Smooth muscle cell (in vitro differentiated cells): ENCODE measurements at regions not wholly inside any gene's neighbourhood (a gene's known extent, or its start where the extent isn't known, plus 50 kb on each side); places are given as distances from the start of the nearest gene placed in this dataset.

Source experiments
- DNase-seq: peaks from one replicate; lab custom pipeline; 2025; ENCODE audit not compliant: unreplicated experiment; lab: John Stamatoyannopoulos, UW
- H2AFZ ChIP-seq: fragments of 200-600 bp; sonication (generic); 2 replicates; pipeline ENCODE4 v1.6.0; 2016; ENCODE audit warnings: antibody characterized with exemption, low read depth, mild to moderate bottlenecking
- H3F3A ChIP-seq: fragments of 200-600 bp; sonication (generic); 2 replicates; pipeline ENCODE4 v1.6.0; 2017; ENCODE audit warnings: antibody characterized with exemption, low read depth
- H3K27ac ChIP-seq: fragments of 200-600 bp; sonication (generic); 2 replicates; pipeline ENCODE4 v1.5.1; 2016; ENCODE audit warnings: low read depth, mild to moderate bottlenecking
- H3K27me3 ChIP-seq: fragments of 200-600 bp; sonication (generic); 2 replicates; pipeline ENCODE4 v1.6.1; 2016; ENCODE audit warnings: low read depth, mild to moderate bottlenecking
- H3K36me3 ChIP-seq: fragments of 200-600 bp; sonication (generic); 2 replicates; pipeline ENCODE4 v1.5.1; 2016; ENCODE audit warnings: low read depth
- H3K4me1 ChIP-seq: fragments of 200-600 bp; sonication (generic); 2 replicates; pipeline ENCODE4 v1.5.1; 2016; ENCODE audit warnings: low read depth
- H3K4me2 ChIP-seq: fragments of 200-600 bp; sonication (generic); 2 replicates; pipeline ENCODE4 v1.6.0; 2016; ENCODE audit warnings: mild to moderate bottlenecking
- H3K4me3 ChIP-seq: fragments of 200-600 bp; sonication (generic); 2 replicates; pipeline ENCODE4 v1.5.1; 2016; ENCODE audit warnings: mild to moderate bottlenecking
- H3K79me2 ChIP-seq: fragments of 200-600 bp; sonication (generic); 2 replicates; pipeline ENCODE4 v1.6.0; 2016; ENCODE audit warnings: low read depth, mild to moderate bottlenecking
- H3K9ac ChIP-seq: fragments of 200-600 bp; sonication (generic); 2 replicates; pipeline ENCODE4 v1.6.0; 2016; ENCODE audit warnings: low read depth
- H3K9me3 ChIP-seq: fragments of 200-600 bp; sonication (generic); replicated peaks from 2 replicates; pipeline ENCODE4 v1.5.1; 2016; ENCODE audit warnings: low read depth
- H4K20me1 ChIP-seq: fragments of 200-600 bp; sonication (generic); 2 replicates; pipeline ENCODE4 v1.6.0; 2016; ENCODE audit warnings: low read depth
- WGBS: methylation state at CpG from one replicate; pipeline ENCODE4 v1.1.7; 2016; ENCODE audit warnings: low lambda C conversion rate; 5-methylcytosine and 5-hydroxymethylcytosine counted together
- TF ChIP-seq, protein P1 (sequence below): fragments of 200-600 bp; sonication (generic); IDR thresholded peaks from 2 replicates; pipeline ENCODE4 v1.5.1; 2017; ENCODE audit warnings: borderline replicate concordance, mild to moderate bottlenecking, antibody characterized with exemption; ENCODE audit not compliant: insufficient read depth, poor library complexity, severe bottlenecking

DNA sequence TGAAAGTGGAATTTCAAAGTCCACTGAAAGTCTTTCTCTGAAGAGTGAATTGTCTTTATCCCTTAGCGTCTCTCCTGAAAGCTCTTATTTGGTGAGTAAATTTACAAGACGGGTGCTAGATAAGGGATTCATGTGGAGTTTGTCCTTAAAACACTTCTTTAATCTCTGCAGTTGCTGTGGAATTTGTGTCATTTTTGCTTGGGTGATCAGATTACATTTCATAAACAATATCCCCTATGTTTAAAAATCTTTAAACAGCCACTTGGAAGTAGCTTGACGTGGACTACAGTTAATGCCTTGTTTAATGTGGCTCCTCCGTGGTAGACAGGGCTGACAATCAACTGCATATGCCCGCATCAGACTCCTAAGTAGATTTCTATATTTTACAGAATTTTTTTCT is 175.4 kb upstream of the ZNF217 start:
- H3K4me2 ChIP-seq = peak overlapping the region; percentile 73
- H3K4me1 ChIP-seq = peaks cover 25% of the 10 kb centered on the region
- peak overlapping the region; percentile 24 for H3K4me3 ChIP-seq
- TF ChIP-seq, protein P1, sequence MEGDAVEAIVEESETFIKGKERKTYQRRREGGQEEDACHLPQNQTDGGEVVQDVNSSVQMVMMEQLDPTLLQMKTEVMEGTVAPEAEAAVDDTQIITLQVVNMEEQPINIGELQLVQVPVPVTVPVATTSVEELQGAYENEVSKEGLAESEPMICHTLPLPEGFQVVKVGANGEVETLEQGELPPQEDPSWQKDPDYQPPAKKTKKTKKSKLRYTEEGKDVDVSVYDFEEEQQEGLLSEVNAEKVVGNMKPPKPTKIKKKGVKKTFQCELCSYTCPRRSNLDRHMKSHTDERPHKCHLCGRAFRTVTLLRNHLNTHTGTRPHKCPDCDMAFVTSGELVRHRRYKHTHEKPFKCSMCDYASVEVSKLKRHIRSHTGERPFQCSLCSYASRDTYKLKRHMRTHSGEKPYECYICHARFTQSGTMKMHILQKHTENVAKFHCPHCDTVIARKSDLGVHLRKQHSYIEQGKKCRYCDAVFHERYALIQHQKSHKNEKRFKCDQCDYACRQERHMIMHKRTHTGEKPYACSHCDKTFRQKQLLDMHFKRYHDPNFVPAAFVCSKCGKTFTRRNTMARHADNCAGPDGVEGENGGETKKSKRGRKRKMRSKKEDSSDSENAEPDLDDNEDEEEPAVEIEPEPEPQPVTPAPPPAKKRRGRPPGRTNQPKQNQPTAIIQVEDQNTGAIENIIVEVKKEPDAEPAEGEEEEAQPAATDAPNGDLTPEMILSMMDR = no peak
- no peaks in the 10 kb centered on the region for H3K79me2 ChIP-seq
- no peak for DNase-seq
- no peaks in the 10 kb centered on the region for H4K20me1 ChIP-seq
- H2AFZ ChIP-seq = peak overlapping the region; percentile 79
- H3K27me3 ChIP-seq = no peaks in the 10 kb centered on the region
- H3K9ac ChIP-seq = peak overlapping the region; percentile 61
- 16% methylated on average over 5 of the region's 5 CpGs for WGBS
- H3K27ac ChIP-seq = peak overlapping the region; percentile 59
- H3K36me3 ChIP-seq = no peaks in the 10 kb centered on the region
- no peaks in the 10 kb centered on the region for H3K9me3 ChIP-seq
- peaks cover 11% of the 10 kb centered on the region for H3F3A ChIP-seq

GRCh38 chr20:53768329-53768728 is 174.7 kb upstream of the ZNF217 start:
- Histone ChIP-seq H3K9ac (no peak overlapping the region), H3K27me3 (no peaks in the 10 kb centered on the region), H4K20me1 (no peaks in the 10 kb centered on the region), H3K27ac (peak overlapping the region; percentile 59), H3K9me3 (no peaks in the 10 kb centered on the region), H3K4me1 (peaks cover 28% of the 10 kb centered on the region), H3K36me3 (no peaks in the 10 kb centered on the region), H3K4me3 (no peak overlapping the region), H3K4me2 (peak overlapping the region; percentile 73), H2AFZ (peak overlapping the region; percentile 79), H3F3A (peaks cover 10% of the 10 kb centered on the region), H3K79me2 (no peaks in the 10 kb centered on the region)
- DNase-seq = no peak
- WGBS = 27% methylated on average over 4 of the region's 4 CpGs
- TF ChIP-seq, protein P1 = no peak

DNA sequence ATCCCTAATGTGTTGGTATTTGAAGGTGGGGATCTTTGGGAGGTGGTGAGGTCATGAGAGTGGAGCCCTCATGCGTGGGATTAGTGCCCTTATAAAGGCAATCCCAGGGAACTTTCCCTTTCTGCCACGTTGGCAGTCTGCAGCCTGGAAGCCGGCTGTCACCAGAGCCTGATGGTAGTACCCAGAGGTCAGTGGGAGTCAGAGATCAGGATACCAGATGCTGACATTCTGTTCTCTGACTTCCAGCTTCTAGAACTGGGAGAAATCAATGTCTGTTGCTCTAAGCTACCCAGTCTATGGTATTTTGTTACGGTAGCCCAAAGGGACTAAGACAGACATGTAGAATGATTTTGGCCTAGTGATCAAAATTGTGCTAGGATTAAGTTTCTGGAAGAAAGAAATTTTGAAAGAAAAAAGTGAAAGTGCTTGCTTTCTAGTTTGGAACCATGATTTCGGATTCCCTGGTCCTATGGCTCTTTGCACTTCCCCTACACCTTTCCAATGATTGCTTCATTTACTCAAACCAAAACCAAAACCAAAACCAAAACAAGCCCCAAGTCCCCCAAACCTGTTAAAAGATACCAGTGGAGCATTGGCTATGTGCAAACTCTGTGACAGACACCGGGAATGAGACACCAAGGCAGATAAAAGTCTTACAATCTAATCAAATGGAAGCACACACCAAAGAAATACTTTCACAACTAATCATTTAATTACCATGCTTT is 173.7 kb upstream of the ZNF217 start:
- 61% methylated on average over 6 of the region's 6 CpGs for WGBS
- H3K27me3 ChIP-seq = no peaks in the 10 kb centered on the region
- H3K4me1 ChIP-seq = peaks cover 26% of the 10 kb centered on the region
- H4K20me1 ChIP-seq = no peaks in the 10 kb centered on the region
- H3K9ac ChIP-seq = no peak overlapping the region
- no peaks in the 10 kb centered on the region for H3K9me3 ChIP-seq
- H3K4me2 ChIP-seq = no peak overlapping the region
- H3K36me3 ChIP-seq = no peaks in the 10 kb centered on the region
- TF ChIP-seq, protein P1 = no peak
- H3K27ac ChIP-seq = no peak overlapping the region
- peaks cover 10% of the 10 kb centered on the region for H3F3A ChIP-seq
- H2AFZ ChIP-seq = peak overlapping the region; percentile 30
- DNase-seq = no peak
- no peaks in the 10 kb centered on the region for H3K79me2 ChIP-seq
- H3K4me3 ChIP-seq = no peak overlapping the region

- DNase-seq = no peak
- H3K4me1 ChIP-seq = peaks cover 26% of the 10 kb centered on the region
- no peaks in the 10 kb centered on the region for H3K27me3 ChIP-seq
- H3K27ac ChIP-seq = no peak overlapping the region
- peaks cover 10% of the 10 kb centered on the region for H3F3A ChIP-seq
- H3K79me2 ChIP-seq = no peaks in the 10 kb centered on the region
- H3K36me3 ChIP-seq = no peaks in the 10 kb centered on the region
- H3K4me2 ChIP-seq = peak overlapping the region; percentile 62
- peak overlapping the region; percentile 28 for H3K4me3 ChIP-seq
- no peaks in the 10 kb centered on the region for H4K20me1 ChIP-seq
- WGBS = 58% methylated on average over 2 of the region's 2 CpGs
- TF ChIP-seq, protein P1 = no peak
- no peak overlapping the region for H3K9ac ChIP-seq
- H3K9me3 ChIP-seq = no peaks in the 10 kb centered on the region
- peak overlapping the region; percentile 53 for H2AFZ ChIP-seq
These were observed 170.8 kb upstream of the ZNF217 start for GRCh38 chr20:53764415-53764800.
